Endothelial cell of umbilical vein (primary cell): ENCODE measurements at regions not wholly inside any gene's neighbourhood (a gene's known extent, or its start where the extent isn't known, plus 50 kb on each side); places are given as distances from the start of the nearest gene placed in this dataset.

ENCODE experiments used
- BruUV-seq: library from RNA; stranded (reverse); fragments of 400-500 nt; replicated peaks from 2 replicates; lab custom pipeline; 2021; lab: Mats Ljungman, UMichigan
- CTCF ChIA-PET: fragments of 300-600, 350-600 bp; sonication (Branson Sonifier 250); formaldehyde crosslinking; loops from one replicate; lab custom pipeline; 2021; ENCODE audit warnings: antibody characterized with exemption, inconsistent platforms; lab: Charles Lee
- POLR2A ChIA-PET: fragments of 300-600, 350-600 bp; sonication (Branson Sonifier 250); formaldehyde crosslinking; loops from one replicate; lab custom pipeline; 2021; ENCODE audit warnings: antibody characterized with exemption, inconsistent platforms; lab: Charles Lee
- DNase-seq: peaks from one replicate; pipeline ENCODE4 v3.0.0-alpha.2; 2011; ENCODE audit warnings: low read depth, low spot score
- FAIRE-seq: peaks from 2 replicates; lab custom pipeline; 2011; peaks lifted over from hg19 to GRCh38; lab: Jason Lieb, UNC
- H2AFZ ChIP-seq: 2 replicates; pipeline ENCODE4 v1.6.0; 2012; ENCODE audit warnings: low read depth, low read length, control low read depth, inconsistent platforms
- H3K27ac ChIP-seq: 2 replicates; pipeline ENCODE4 v1.5.1; 2011; ENCODE audit warnings: low read depth, mild to moderate bottlenecking, control low read depth, low read length, moderate library complexity; ENCODE audit not compliant: insufficient read depth
- H3K27me3 ChIP-seq, 2 experiments: 2 replicates each; pipeline versions ENCODE4 v1.6.0 to v1.6.1; 2011; ENCODE audit warnings: low read length in 2 of 2, mixed read lengths in 1 of 2; ENCODE audit not compliant: control insufficient read depth in 2 of 2, insufficient read depth in 2 of 2
- H3K36me3 ChIP-seq, 2 experiments: 2 replicates in 1 of 2; 3 replicates in 1 of 2; pipeline ENCODE4 v1.5.1; 2011; ENCODE audit warnings: low read length in 2 of 2, mild to moderate bottlenecking in 1 of 2, moderate library complexity in 1 of 2; ENCODE audit not compliant: control insufficient read depth in 2 of 2, insufficient read depth in 2 of 2; ENCODE audit errors: extremely low read depth in 1 of 2
- H3K4me1 ChIP-seq: 3 replicates; pipeline ENCODE4 v1.5.1; 2011; ENCODE audit warnings: mild to moderate bottlenecking, low read length; ENCODE audit not compliant: control insufficient read depth, insufficient read depth; ENCODE audit errors: extremely low read depth
- H3K4me2 ChIP-seq: 2 replicates; pipeline ENCODE4 v1.6.1; 2011; ENCODE audit warnings: low read length, control low read depth, mixed read lengths; ENCODE audit not compliant: insufficient read depth
- H3K4me3 ChIP-seq, 3 experiments: fragments of 200-600 bp in 1 of 3; sonication (generic), shearing (Covaris generic) in 1 of 3; replicated peaks in 1 of 3; 2 replicates each; pipeline ENCODE4 v1.5.1; 2011 to 2016; ENCODE audit warnings: control low read depth in 3 of 3, low read length in 3 of 3, mild to moderate bottlenecking in 2 of 3, inconsistent platforms in 1 of 3, low read depth in 1 of 3, moderate library complexity in 1 of 3; ENCODE audit not compliant: insufficient read depth in 1 of 3
- H3K79me2 ChIP-seq: 2 replicates; pipeline ENCODE4 v1.6.0; 2012; ENCODE audit warnings: low read length, inconsistent platforms; ENCODE audit not compliant: control insufficient read depth, insufficient read depth
- H3K9ac ChIP-seq: replicated peaks from 2 replicates; pipeline ENCODE3; 2011; ENCODE audit warnings: low read length, control low read depth; ENCODE audit not compliant: insufficient read depth; ENCODE audit errors: extremely low read depth
- H3K9me1 ChIP-seq: replicated peaks from 3 replicates; pipeline ENCODE4 v1.6.0; 2011; ENCODE audit warnings: mild to moderate bottlenecking, low read length; ENCODE audit not compliant: control insufficient read depth, insufficient read depth; ENCODE audit errors: extremely low read depth
- H3K9me3 ChIP-seq: replicated peaks from 2 replicates; pipeline ENCODE4 v1.5.1; 2012; ENCODE audit warnings: low read length, inconsistent platforms; ENCODE audit not compliant: control insufficient read depth, insufficient read depth
- H4K20me1 ChIP-seq: replicated peaks from 2 replicates; pipeline ENCODE3; 2011; ENCODE audit warnings: mild to moderate bottlenecking, low read length; ENCODE audit not compliant: control insufficient read depth, insufficient read depth; ENCODE audit errors: extremely low read depth
- EZH2 ChIP-seq: IDR thresholded peaks from 2 replicates; pipeline ENCODE4 v1.6.1; 2012; ENCODE audit warnings: borderline replicate concordance, low read depth, mild to moderate bottlenecking, moderate library complexity, low read length, inconsistent platforms; ENCODE audit not compliant: severe bottlenecking
- FOS ChIP-seq: IDR thresholded peaks from 2 replicates; pipeline ENCODE4 v1.6.1; 2011; ENCODE audit warnings: mild to moderate bottlenecking, low read length, moderate library complexity, borderline replicate concordance; ENCODE audit not compliant: insufficient read depth
- GATA2 ChIP-seq: IDR thresholded peaks from 2 replicates; pipeline ENCODE4 v1.7.0; 2011; ENCODE audit warnings: low read depth, mild to moderate bottlenecking, moderate library complexity, mixed read lengths, low read length; ENCODE audit not compliant: insufficient read length, insufficient read depth
- POLR2A ChIP-seq: IDR thresholded peaks from 2 replicates; pipeline ENCODE4 v1.6.1; 2012; ENCODE audit warnings: low read depth, mild to moderate bottlenecking, control low read depth, low read length
- POLR2AphosphoS5 ChIP-seq: IDR thresholded peaks from 2 replicates; pipeline ENCODE4 v1.6.1; 2012; ENCODE audit warnings: low read depth, mild to moderate bottlenecking, control low read depth, low read length, moderate library complexity; ENCODE audit not compliant: insufficient read depth
- dilution Hi-C: fragments of 300-500 bp; cut with MboI; formaldehyde crosslinking; loops from one replicate; pipeline ENCODE4 v1.15.0; 2019; ENCODE audit warnings: low sequenced_read_pairs; ENCODE audit not compliant: extremely low pct_ligation_motif_present
- intact Hi-C: fragments of 100-400 bp; cut with micrococcal nuclease; formaldehyde crosslinking; loops from one replicate; pipeline ENCODE4 v1.10.0; 2022
- TF ChIP-seq, protein P1 (sequence below), 2 donors: IDR thresholded peaks; 1 replicate in 1 of 2; 2 replicates in 1 of 2; pipeline ENCODE4 v1.5.1; 2011; ENCODE audit warnings: low read length in 2 of 2, mild to moderate bottlenecking in 2 of 2, moderate library complexity in 2 of 2, control low read depth in 1 of 2, inconsistent platforms in 1 of 2, low read depth in 1 of 2; ENCODE audit not compliant: insufficient read depth in 1 of 2; ENCODE audit errors: extremely low read depth in 1 of 2

DNA sequence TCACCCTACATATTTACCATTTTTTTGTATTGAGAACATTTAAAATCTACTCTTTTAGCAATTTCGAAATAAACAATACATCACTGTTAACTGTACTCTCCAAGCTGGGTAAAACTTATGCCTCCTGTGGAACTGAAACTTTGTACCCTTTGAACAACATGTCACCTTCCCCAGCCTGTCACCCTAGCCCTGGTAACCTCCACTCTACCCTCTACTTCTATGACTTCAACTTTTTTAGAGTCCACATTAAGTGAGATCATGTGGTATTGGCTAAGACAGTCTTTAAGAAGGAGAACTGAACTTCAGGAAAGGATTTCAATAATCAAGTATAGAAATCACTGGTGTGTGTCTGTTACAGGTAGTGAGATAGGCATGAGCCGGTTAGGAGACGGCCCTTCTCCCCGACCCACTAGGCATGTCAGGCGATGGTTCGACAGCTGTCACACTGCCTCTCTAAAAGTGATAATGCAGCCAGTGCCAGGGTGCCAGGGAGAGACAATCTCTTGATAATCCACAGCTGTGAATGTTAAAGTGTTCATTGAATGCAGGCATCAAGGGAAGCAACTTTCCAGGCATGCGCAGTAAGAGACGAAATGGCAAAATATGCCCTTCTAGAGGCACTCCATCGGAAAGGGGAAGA, 74.6 kb upstream of the RNF152 start:
- Histone ChIP-seq H3K9me3 (no peaks in the 10 kb centered on the region), H3K4me1 (no peaks in the 10 kb centered on the region), H3K4me2 (no peak overlapping the region), H3K9ac (no peak overlapping the region), H3K79me2 (no peaks in the 10 kb centered on the region), H3K36me3 (no peaks in the 10 kb centered on the region), H3K27ac (no peak overlapping the region), H3K27me3 (no peaks in the 10 kb centered on the region), H4K20me1 (no peaks in the 10 kb centered on the region), H3K4me3 (no peak overlapping the region), H2AFZ (no peak overlapping the region), H3K9me1 (no peaks in the 10 kb centered on the region)
- DNase-seq (no peak), FAIRE-seq (no peak)
- intact Hi-C loops, result no loop called here
- BruUV-seq, result no TSS peak
- TF ChIP-seq POLR2AphosphoS5, result no peak
- TF ChIP-seq POLR2A, result no peak
- no peak for TF ChIP-seq GATA2
- no peak for TF ChIP-seq EZH2
- TF ChIP-seq, protein P1, sequence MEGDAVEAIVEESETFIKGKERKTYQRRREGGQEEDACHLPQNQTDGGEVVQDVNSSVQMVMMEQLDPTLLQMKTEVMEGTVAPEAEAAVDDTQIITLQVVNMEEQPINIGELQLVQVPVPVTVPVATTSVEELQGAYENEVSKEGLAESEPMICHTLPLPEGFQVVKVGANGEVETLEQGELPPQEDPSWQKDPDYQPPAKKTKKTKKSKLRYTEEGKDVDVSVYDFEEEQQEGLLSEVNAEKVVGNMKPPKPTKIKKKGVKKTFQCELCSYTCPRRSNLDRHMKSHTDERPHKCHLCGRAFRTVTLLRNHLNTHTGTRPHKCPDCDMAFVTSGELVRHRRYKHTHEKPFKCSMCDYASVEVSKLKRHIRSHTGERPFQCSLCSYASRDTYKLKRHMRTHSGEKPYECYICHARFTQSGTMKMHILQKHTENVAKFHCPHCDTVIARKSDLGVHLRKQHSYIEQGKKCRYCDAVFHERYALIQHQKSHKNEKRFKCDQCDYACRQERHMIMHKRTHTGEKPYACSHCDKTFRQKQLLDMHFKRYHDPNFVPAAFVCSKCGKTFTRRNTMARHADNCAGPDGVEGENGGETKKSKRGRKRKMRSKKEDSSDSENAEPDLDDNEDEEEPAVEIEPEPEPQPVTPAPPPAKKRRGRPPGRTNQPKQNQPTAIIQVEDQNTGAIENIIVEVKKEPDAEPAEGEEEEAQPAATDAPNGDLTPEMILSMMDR (IDR thresholded peaks at IDR 0.05; ENCODE audit: extremely low read depth in 1 of 2, insufficient read depth in 1 of 2, low read depth in 1 of 2, low read length in 2 of 2), result no peak
- TF ChIP-seq FOS, result no peak
- dilution Hi-C loops, result no loop called here
- POLR2A ChIA-PET, result interaction anchor here (0.7 kb wide), 1 partner anchor 18 kb away, joined by 3 read pairs; no protein-coding TSS in a partner anchor
- CTCF ChIA-PET, result interaction anchor here (1.0 kb wide), 2 partner anchors 9 to 19 kb away, joined by 3 read pairs; no protein-coding TSS in a partner anchor
